Activated naive CD8-positive, alpha-beta T cell treated with anti-CD3 and anti-CD28 coated beads for 36 hours (primary cell): ENCODE measurements at regions not wholly inside any gene's neighbourhood (a gene's known extent, or its start where the extent isn't known, plus 50 kb on each side); places are given as distances from the start of the nearest gene placed in this dataset.

Experiments
- DNase-seq: peaks from one replicate; pipeline ENCODE4 v3.0.0; 2021
- H3K27ac Mint-ChIP-seq: one replicate; pipeline ENCODE4 v1.8.0; 2022; ENCODE audit warnings: mild to moderate bottlenecking, moderate library complexity, mixed read lengths
- H3K27me3 Mint-ChIP-seq: one replicate; pipeline ENCODE4 v1.8.0; 2022; ENCODE audit warnings: mild to moderate bottlenecking, mixed read lengths
- H3K36me3 Mint-ChIP-seq: one replicate; pipeline ENCODE4 v1.8.0; 2021; ENCODE audit warnings: mild to moderate bottlenecking, mixed read lengths
- H3K4me1 Mint-ChIP-seq: one replicate; pipeline ENCODE4 v1.8.0; 2021; ENCODE audit warnings: mixed read lengths
- H3K4me3 Mint-ChIP-seq: one replicate; pipeline ENCODE4 v1.8.0; 2022; ENCODE audit warnings: mild to moderate bottlenecking, moderate library complexity, mixed read lengths
- H3K9me3 Mint-ChIP-seq: one replicate; pipeline ENCODE4 v1.8.0; 2022; ENCODE audit warnings: mixed read lengths

- DNase-seq: no peak
- H3K4me1 Mint-ChIP-seq: no peaks in the 10 kb centered on the region
- peaks cover 6% of the 10 kb centered on the region for H3K9me3 Mint-ChIP-seq
- H3K27ac Mint-ChIP-seq: no peak overlapping the region
- no peak overlapping the region for H3K4me3 Mint-ChIP-seq
- H3K36me3 Mint-ChIP-seq: no peaks in the 10 kb centered on the region
- peaks cover 27% of the 10 kb centered on the region for H3K27me3 Mint-ChIP-seq
These were observed 264.3 kb downstream of the PTPRU start for GRCh38 chr1:29500651-29501050.

- Mint-ChIP-seq H3K27ac (no peak overlapping the region), H3K4me3 (no peak overlapping the region), H3K27me3 (peaks cover 27% of the 10 kb centered on the region), H3K36me3 (no peaks in the 10 kb centered on the region), H3K9me3 (peaks cover 6% of the 10 kb centered on the region), H3K4me1 (no peaks in the 10 kb centered on the region)
- DNase-seq: no peak
These were observed 263.7 kb downstream of the PTPRU start for GRCh38 chr1:29500041-29500440.

GRCh38 chr1:29499104-29499650 lies 262.9 kb downstream of the PTPRU start:
- Mint-ChIP-seq H3K27ac (no peak overlapping the region), H3K27me3 (peaks cover 26% of the 10 kb centered on the region), H3K4me1 (no peaks in the 10 kb centered on the region)

GRCh38 chr1:29498126-29499103 lies 262.1 kb downstream of the PTPRU start:
- Mint-ChIP-seq H3K4me3 (no peak overlapping the region), H3K36me3 (no peaks in the 10 kb centered on the region), H3K9me3 (peaks cover 10% of the 10 kb centered on the region), H3K4me1 (no peaks in the 10 kb centered on the region), H3K27me3 (peaks cover 25% of the 10 kb centered on the region), H3K27ac (no peak overlapping the region)
- no peak for DNase-seq

More at GRCh38 chr1:29499104-29499650, 262.9 kb downstream of the PTPRU start:
- H3K4me3 Mint-ChIP-seq: no peak overlapping the region
- no peak for DNase-seq
- H3K9me3 Mint-ChIP-seq: peaks cover 10% of the 10 kb centered on the region
- H3K36me3 Mint-ChIP-seq: no peaks in the 10 kb centered on the region

- Mint-ChIP-seq H3K9me3 (peaks cover 10% of the 10 kb centered on the region), H3K27ac (no peak overlapping the region), H3K4me3 (no peak overlapping the region), H3K4me1 (no peaks in the 10 kb centered on the region), H3K36me3 (no peaks in the 10 kb centered on the region), H3K27me3 (peaks cover 26% of the 10 kb centered on the region)
- DNase-seq: no peak
These were observed 261.2 kb downstream of the PTPRU start for GRCh38 chr1:29497395-29498125.

- no peak overlapping the region for H3K27ac Mint-ChIP-seq
- H3K36me3 Mint-ChIP-seq: no peaks in the 10 kb centered on the region
- H3K27me3 Mint-ChIP-seq: peaks cover 26% of the 10 kb centered on the region
- no peaks in the 10 kb centered on the region for H3K4me1 Mint-ChIP-seq
- no peak overlapping the region for H3K4me3 Mint-ChIP-seq
- H3K9me3 Mint-ChIP-seq: peaks cover 10% of the 10 kb centered on the region
- DNase-seq: no peak
These were observed 260.4 kb downstream of the PTPRU start for GRCh38 chr1:29496701-29497100.

- Mint-ChIP-seq H3K4me3 (no peak overlapping the region), H3K4me1 (no peaks in the 10 kb centered on the region), H3K9me3 (peaks cover 4% of the 10 kb centered on the region), H3K27me3 (peaks cover 13% of the 10 kb centered on the region), H3K36me3 (no peaks in the 10 kb centered on the region), H3K27ac (no peak overlapping the region)
- DNase-seq: no peak
These were observed 254.0 kb downstream of the PTPRU start for GRCh38 chr1:29490204-29490934.

- Mint-ChIP-seq H3K9me3 (no peaks in the 10 kb centered on the region), H3K27me3 (peaks cover 15% of the 10 kb centered on the region), H3K27ac (no peak overlapping the region), H3K36me3 (no peaks in the 10 kb centered on the region), H3K4me3 (no peak overlapping the region), H3K4me1 (no peaks in the 10 kb centered on the region)
- no peak for DNase-seq
These were observed 253.1 kb downstream of the PTPRU start for GRCh38 chr1:29489471-29489870.

GRCh38 chr1:29488794-29489311 lies 252.5 kb downstream of the PTPRU start:
- Mint-ChIP-seq H3K27me3 (peaks cover 12% of the 10 kb centered on the region), H3K4me1 (no peaks in the 10 kb centered on the region), H3K9me3 (no peaks in the 10 kb centered on the region), H3K4me3 (no peak overlapping the region), H3K27ac (no peak overlapping the region), H3K36me3 (no peaks in the 10 kb centered on the region)
- no peak for DNase-seq

GRCh38 chr1:29488086-29488793 lies 251.9 kb downstream of the PTPRU start:
- Mint-ChIP-seq H3K4me1 (no peaks in the 10 kb centered on the region), H3K36me3 (no peaks in the 10 kb centered on the region), H3K27me3 (peaks cover 10% of the 10 kb centered on the region), H3K27ac (no peak overlapping the region), H3K9me3 (no peaks in the 10 kb centered on the region), H3K4me3 (no peak overlapping the region)
- no peak for DNase-seq

GRCh38 chr1:29487291-29487690 lies 251.0 kb downstream of the PTPRU start:
- H3K36me3 Mint-ChIP-seq: no peaks in the 10 kb centered on the region
- no peak overlapping the region for H3K27ac Mint-ChIP-seq
- no peaks in the 10 kb centered on the region for H3K4me1 Mint-ChIP-seq
- no peak overlapping the region for H3K4me3 Mint-ChIP-seq
- no peak for DNase-seq
- H3K9me3 Mint-ChIP-seq: no peaks in the 10 kb centered on the region
- peaks cover 8% of the 10 kb centered on the region for H3K27me3 Mint-ChIP-seq

GRCh38 chr1:29485096-29485925 lies 249.0 kb downstream of the PTPRU start:
- H3K27me3 Mint-ChIP-seq: peaks cover 8% of the 10 kb centered on the region

GRCh38 chr1:29482991-29483390 lies 246.7 kb downstream of the PTPRU start:
- peaks cover 24% of the 10 kb centered on the region for H3K27me3 Mint-ChIP-seq
- H3K9me3 Mint-ChIP-seq: no peaks in the 10 kb centered on the region
- no peak overlapping the region for H3K4me3 Mint-ChIP-seq
- H3K4me1 Mint-ChIP-seq: no peaks in the 10 kb centered on the region
- no peak overlapping the region for H3K27ac Mint-ChIP-seq
- DNase-seq: no peak
- H3K36me3 Mint-ChIP-seq: no peaks in the 10 kb centered on the region

More at GRCh38 chr1:29485096-29485925, 249.0 kb downstream of the PTPRU start:
- DNase-seq: no peak
- H3K4me3 Mint-ChIP-seq: no peak overlapping the region
- no peaks in the 10 kb centered on the region for H3K36me3 Mint-ChIP-seq
- H3K27ac Mint-ChIP-seq: no peak overlapping the region
- H3K9me3 Mint-ChIP-seq: no peaks in the 10 kb centered on the region
- H3K4me1 Mint-ChIP-seq: no peaks in the 10 kb centered on the region
